WTC11 (cell line): ENCODE measurements at regions not wholly inside any gene's neighbourhood (a gene's known extent, or its start where the extent isn't known, plus 50 kb on each side); places are given as distances from the start of the nearest gene placed in this dataset.

Experiments
- ATAC-seq: fragments of 200-7000 bp; cut with Tn5 transposase; 2 replicates; pipeline ENCODE4 v1.10.0; 2021; ENCODE audit warnings: mild to moderate bottlenecking, moderate library complexity
- CTCF ChIA-PET: fragments of 300-600 bp; sonication (Branson Sonifier 250); formaldehyde crosslinking; loops from one replicate; lab custom pipeline; 2021; ENCODE audit warnings: antibody characterized with exemption; lab: Charles Lee
- POLR2A ChIA-PET: fragments of 350-600 bp; sonication (Branson Sonifier 250); formaldehyde crosslinking; loops from one replicate; lab custom pipeline; 2021; ENCODE audit warnings: antibody characterized with exemption; lab: Charles Lee
- DNase-seq: peaks from one replicate; pipeline ENCODE4 v3.0.0; 2021; ENCODE audit warnings: low spot score
- H3K27ac Mint-ChIP-seq: 2 replicates; pipeline ENCODE4 v1.8.0; 2021; ENCODE audit warnings: mixed read lengths
- H3K27me3 Mint-ChIP-seq: 2 replicates; pipeline ENCODE4 v1.8.0; 2021; ENCODE audit warnings: low read depth, mild to moderate bottlenecking, moderate library complexity, mixed read lengths
- H3K36me3 Mint-ChIP-seq: 2 replicates; pipeline ENCODE4 v1.8.0; 2021; ENCODE audit warnings: mixed read lengths
- H3K4me1 Mint-ChIP-seq: 2 replicates; pipeline ENCODE4 v1.8.0; 2022; ENCODE audit warnings: mixed read lengths
- H3K4me3 Mint-ChIP-seq: 2 replicates; pipeline ENCODE4 v1.8.0; 2021; ENCODE audit warnings: mild to moderate bottlenecking, moderate library complexity, mixed read lengths
- H3K9me3 Mint-ChIP-seq: 2 replicates; pipeline ENCODE4 v1.8.0; 2021; ENCODE audit warnings: mixed read lengths
- ESRRA ChIP-seq: sonication (generic); formaldehyde crosslinking; IDR thresholded peaks from 2 replicates; pipeline ENCODE4 v1.8.1; 2022; ENCODE audit warnings: mild to moderate bottlenecking, missing genetic modification reagents, borderline replicate concordance
- GABPB1 ChIP-seq: sonication (generic); formaldehyde crosslinking; IDR thresholded peaks from 2 replicates; pipeline ENCODE4 v1.8.1; 2023; ENCODE audit warnings: mild to moderate bottlenecking, missing genetic modification reagents
- IRF2 ChIP-seq: sonication (generic); formaldehyde crosslinking; IDR thresholded peaks from 2 replicates; pipeline ENCODE4 v1.8.0; 2022; ENCODE audit warnings: low read depth, missing genetic modification reagents, borderline replicate concordance
- KAT7 ChIP-seq: sonication (generic); formaldehyde crosslinking; IDR thresholded peaks from 2 replicates; pipeline ENCODE4 v1.8.1; 2023; ENCODE audit warnings: missing genetic modification reagents, mild to moderate bottlenecking, borderline replicate concordance
- MYBL2 ChIP-seq: sonication (generic); formaldehyde crosslinking; IDR thresholded peaks from 2 replicates; pipeline ENCODE4 v1.8.1; 2023; ENCODE audit warnings: mild to moderate bottlenecking, moderate library complexity, missing genetic modification reagents
- NFE2L1 ChIP-seq: sonication (generic); formaldehyde crosslinking; IDR thresholded peaks from 2 replicates; pipeline ENCODE4 v1.8.1; 2023; ENCODE audit warnings: missing genetic modification reagents
- NR1H2 ChIP-seq: sonication (generic); formaldehyde crosslinking; IDR thresholded peaks from 2 replicates; pipeline ENCODE4 v1.9.0; 2021; ENCODE audit warnings: mild to moderate bottlenecking, moderate library complexity, missing genetic modification reagents
- RORB ChIP-seq: fragments of 250-450 bp; sonication (Bioruptor Pico); IDR thresholded peaks from 2 replicates; pipeline ENCODE4 v1.9.0; 2021; ENCODE audit warnings: mild to moderate bottlenecking
- SMAD4 ChIP-seq: sonication (generic); formaldehyde crosslinking; IDR thresholded peaks from 2 replicates; pipeline ENCODE4 v1.8.0; 2022; ENCODE audit warnings: mild to moderate bottlenecking, missing genetic modification reagents
- SOX15 ChIP-seq: fragments of 250-450 bp; sonication (Bioruptor Pico); IDR thresholded peaks from 2 replicates; pipeline ENCODE4 v1.9.0; 2021; ENCODE audit warnings: mild to moderate bottlenecking
- TP53 ChIP-seq: sonication (generic); formaldehyde crosslinking; IDR thresholded peaks from 2 replicates; pipeline ENCODE4 v1.8.1; 2023; ENCODE audit warnings: mild to moderate bottlenecking, missing genetic modification reagents
- ZNF219 ChIP-seq: sonication (generic); formaldehyde crosslinking; IDR thresholded peaks from 2 replicates; pipeline ENCODE4 v1.8.0; 2023; ENCODE audit warnings: missing genetic modification reagents, mild to moderate bottlenecking, borderline replicate concordance
- ZNF263 ChIP-seq: sonication (generic); formaldehyde crosslinking; IDR thresholded peaks from 2 replicates; pipeline ENCODE4 v1.8.1; 2022; ENCODE audit warnings: low read depth, mild to moderate bottlenecking, moderate library complexity, missing genetic modification reagents
- ZNF317 ChIP-seq: sonication (generic); formaldehyde crosslinking; IDR thresholded peaks from 2 replicates; pipeline ENCODE4 v1.8.1; 2023; ENCODE audit warnings: low read depth, mild to moderate bottlenecking, moderate library complexity, missing genetic modification reagents, borderline replicate concordance
- ZNF396 ChIP-seq: fragments of 250-450 bp; sonication (Bioruptor Pico); IDR thresholded peaks from 2 replicates; pipeline ENCODE4 v1.8.0; 2021; ENCODE audit warnings: mild to moderate bottlenecking, moderate library complexity, borderline replicate concordance
- TF ChIP-seq, protein P1 (sequence below): sonication (generic); formaldehyde crosslinking; IDR thresholded peaks from 2 replicates; pipeline ENCODE4 v1.8.0; 2022; ENCODE audit warnings: mild to moderate bottlenecking, missing genetic modification reagents
- TF ChIP-seq, protein P2 (sequence below): sonication (generic); formaldehyde crosslinking; IDR thresholded peaks from 2 replicates; pipeline ENCODE4 v1.8.1; 2023; ENCODE audit warnings: mild to moderate bottlenecking, moderate library complexity, missing genetic modification reagents
- TF ChIP-seq, protein P3 (sequence below): fragments of 250-450 bp; sonication (Bioruptor Pico); IDR thresholded peaks from 2 replicates; pipeline ENCODE4 v1.8.0; 2021; ENCODE audit warnings: mild to moderate bottlenecking
- TF ChIP-seq, protein P4 (sequence below): sonication (generic); formaldehyde crosslinking; IDR thresholded peaks from 2 replicates; pipeline ENCODE4 v1.8.1; 2022; ENCODE audit warnings: low read depth, missing genetic modification reagents, borderline replicate concordance
- TF ChIP-seq, protein P5 (sequence below): sonication (generic); formaldehyde crosslinking; IDR thresholded peaks from 2 replicates; pipeline ENCODE4 v1.8.1; 2023; ENCODE audit warnings: mild to moderate bottlenecking, missing genetic modification reagents, moderate library complexity
- TF ChIP-seq, protein P6 (sequence below): sonication (generic); formaldehyde crosslinking; conservative IDR thresholded peaks from 2 replicates; pipeline ENCODE4 v1.8.1; 2023; ENCODE audit warnings: mild to moderate bottlenecking, low read depth, missing genetic modification reagents, moderate library complexity
- TF ChIP-seq, protein P7 (sequence below): sonication (generic); formaldehyde crosslinking; IDR thresholded peaks from 2 replicates; pipeline ENCODE4 v1.8.0; 2023; ENCODE audit warnings: missing genetic modification reagents
- TF ChIP-seq, protein P8 (sequence below): sonication (generic); formaldehyde crosslinking; IDR thresholded peaks from 2 replicates; pipeline ENCODE4 v1.8.0; 2022; ENCODE audit warnings: mild to moderate bottlenecking, missing genetic modification reagents

DNA sequence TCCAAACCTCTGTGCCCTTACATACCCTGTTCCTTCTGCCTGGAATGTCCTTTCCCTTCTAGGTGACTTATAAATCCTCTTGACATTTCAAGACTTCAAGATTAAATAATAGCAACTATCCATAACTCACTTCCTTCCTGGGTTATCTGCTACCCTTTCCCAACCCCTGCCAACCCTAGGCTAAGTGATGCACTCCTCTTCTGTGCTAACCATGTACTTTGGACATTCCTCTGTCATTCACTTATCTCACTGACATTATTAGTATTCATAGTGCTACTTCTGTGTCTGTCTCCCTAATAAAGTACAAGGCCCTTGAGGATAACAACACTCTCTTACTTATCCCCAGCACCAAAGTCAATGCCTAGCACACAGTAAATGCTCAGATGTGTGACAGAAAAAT lies 307.1 kb downstream of the ENC1 start:
- Mint-ChIP-seq H3K9me3 (no peaks in the 10 kb centered on the region), H3K27me3 (no peaks in the 10 kb centered on the region), H3K36me3 (no peaks in the 10 kb centered on the region), H3K4me1 (peaks cover 8% of the 10 kb centered on the region), H3K4me3 (no peak overlapping the region)
- ChIA-PET CTCF (no interaction called here), POLR2A (no interaction called here)
- no peak for ATAC-seq
- DNase-seq = no peak
- TF ChIP-seq, protein P1, sequence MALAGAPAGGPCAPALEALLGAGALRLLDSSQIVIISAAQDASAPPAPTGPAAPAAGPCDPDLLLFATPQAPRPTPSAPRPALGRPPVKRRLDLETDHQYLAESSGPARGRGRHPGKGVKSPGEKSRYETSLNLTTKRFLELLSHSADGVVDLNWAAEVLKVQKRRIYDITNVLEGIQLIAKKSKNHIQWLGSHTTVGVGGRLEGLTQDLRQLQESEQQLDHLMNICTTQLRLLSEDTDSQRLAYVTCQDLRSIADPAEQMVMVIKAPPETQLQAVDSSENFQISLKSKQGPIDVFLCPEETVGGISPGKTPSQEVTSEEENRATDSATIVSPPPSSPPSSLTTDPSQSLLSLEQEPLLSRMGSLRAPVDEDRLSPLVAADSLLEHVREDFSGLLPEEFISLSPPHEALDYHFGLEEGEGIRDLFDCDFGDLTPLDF (CRISPR knock-in tag) = no peak
- TF ChIP-seq ESRRA (CRISPR knock-in tag) (no peak), SMAD4 (CRISPR knock-in tag) (no peak), MYBL2 (CRISPR knock-in tag) (no peak), GABPB1 (no peak), TP53 (CRISPR knock-in tag) (no peak), RORB (CRISPR knock-in tag) (no peak)
- TF ChIP-seq, protein P2, sequence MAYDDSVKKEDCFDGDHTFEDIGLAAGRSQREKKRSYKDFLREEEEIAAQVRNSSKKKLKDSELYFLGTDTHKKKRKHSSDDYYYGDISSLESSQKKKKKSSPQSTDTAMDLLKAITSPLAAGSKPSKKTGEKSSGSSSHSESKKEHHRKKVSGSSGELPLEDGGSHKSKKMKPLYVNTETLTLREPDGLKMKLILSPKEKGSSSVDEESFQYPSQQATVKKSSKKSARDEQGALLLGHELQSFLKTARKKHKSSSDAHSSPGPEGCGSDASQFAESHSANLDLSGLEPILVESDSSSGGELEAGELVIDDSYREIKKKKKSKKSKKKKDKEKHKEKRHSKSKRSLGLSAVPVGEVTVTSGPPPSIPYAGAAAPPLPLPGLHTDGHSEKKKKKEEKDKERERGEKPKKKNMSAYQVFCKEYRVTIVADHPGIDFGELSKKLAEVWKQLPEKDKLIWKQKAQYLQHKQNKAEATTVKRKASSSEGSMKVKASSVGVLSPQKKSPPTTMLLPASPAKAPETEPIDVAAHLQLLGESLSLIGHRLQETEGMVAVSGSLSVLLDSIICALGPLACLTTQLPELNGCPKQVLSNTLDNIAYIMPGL (CRISPR knock-in tag) = no peak
- TF ChIP-seq, protein P3, sequence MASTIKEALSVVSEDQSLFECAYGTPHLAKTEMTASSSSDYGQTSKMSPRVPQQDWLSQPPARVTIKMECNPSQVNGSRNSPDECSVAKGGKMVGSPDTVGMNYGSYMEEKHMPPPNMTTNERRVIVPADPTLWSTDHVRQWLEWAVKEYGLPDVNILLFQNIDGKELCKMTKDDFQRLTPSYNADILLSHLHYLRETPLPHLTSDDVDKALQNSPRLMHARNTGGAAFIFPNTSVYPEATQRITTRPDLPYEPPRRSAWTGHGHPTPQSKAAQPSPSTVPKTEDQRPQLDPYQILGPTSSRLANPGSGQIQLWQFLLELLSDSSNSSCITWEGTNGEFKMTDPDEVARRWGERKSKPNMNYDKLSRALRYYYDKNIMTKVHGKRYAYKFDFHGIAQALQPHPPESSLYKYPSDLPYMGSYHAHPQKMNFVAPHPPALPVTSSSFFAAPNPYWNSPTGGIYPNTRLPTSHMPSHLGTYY (CRISPR knock-in tag) = no peak
- TF ChIP-seq, protein P4, sequence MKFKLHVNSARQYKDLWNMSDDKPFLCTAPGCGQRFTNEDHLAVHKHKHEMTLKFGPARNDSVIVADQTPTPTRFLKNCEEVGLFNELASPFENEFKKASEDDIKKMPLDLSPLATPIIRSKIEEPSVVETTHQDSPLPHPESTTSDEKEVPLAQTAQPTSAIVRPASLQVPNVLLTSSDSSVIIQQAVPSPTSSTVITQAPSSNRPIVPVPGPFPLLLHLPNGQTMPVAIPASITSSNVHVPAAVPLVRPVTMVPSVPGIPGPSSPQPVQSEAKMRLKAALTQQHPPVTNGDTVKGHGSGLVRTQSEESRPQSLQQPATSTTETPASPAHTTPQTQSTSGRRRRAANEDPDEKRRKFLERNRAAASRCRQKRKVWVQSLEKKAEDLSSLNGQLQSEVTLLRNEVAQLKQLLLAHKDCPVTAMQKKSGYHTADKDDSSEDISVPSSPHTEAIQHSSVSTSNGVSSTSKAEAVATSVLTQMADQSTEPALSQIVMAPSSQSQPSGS (CRISPR knock-in tag) = no peak
- TF ChIP-seq, all 79 proteins: peak for 0
- H3K27ac Mint-ChIP-seq = no peak overlapping the region

DNA sequence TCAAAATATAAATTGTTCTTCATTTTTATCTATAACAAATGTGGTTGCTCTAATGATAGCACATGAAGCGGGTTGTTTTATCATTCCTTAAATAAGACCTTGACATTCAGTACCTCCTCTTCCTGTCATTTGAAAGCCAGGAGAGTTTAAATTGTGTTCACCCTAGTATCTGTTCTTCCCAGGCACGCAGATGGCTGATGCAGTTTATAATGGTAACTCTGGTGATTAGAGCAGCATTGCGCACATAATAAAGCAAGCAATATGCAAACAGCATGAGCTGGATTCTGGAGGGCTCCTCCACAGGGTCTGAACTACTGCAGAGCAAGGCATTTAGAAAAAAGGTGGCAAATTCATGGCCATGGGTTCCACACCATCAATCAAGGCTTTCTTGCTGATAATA lies 307.8 kb downstream of the ENC1 start:
- H3K27me3 Mint-ChIP-seq = no peaks in the 10 kb centered on the region
- ATAC-seq = no peak
- H3K4me1 Mint-ChIP-seq = peaks cover 12% of the 10 kb centered on the region
- ChIA-PET CTCF (no interaction called here), POLR2A (no interaction called here)
- TF ChIP-seq, protein P5, sequence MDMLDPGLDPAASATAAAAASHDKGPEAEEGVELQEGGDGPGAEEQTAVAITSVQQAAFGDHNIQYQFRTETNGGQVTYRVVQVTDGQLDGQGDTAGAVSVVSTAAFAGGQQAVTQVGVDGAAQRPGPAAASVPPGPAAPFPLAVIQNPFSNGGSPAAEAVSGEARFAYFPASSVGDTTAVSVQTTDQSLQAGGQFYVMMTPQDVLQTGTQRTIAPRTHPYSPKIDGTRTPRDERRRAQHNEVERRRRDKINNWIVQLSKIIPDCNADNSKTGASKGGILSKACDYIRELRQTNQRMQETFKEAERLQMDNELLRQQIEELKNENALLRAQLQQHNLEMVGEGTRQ (CRISPR knock-in tag) = no peak
- TF ChIP-seq ZNF396 (CRISPR knock-in tag) (no peak), KAT7 (CRISPR knock-in tag) (no peak), GABPB1 (no peak), ZNF263 (CRISPR knock-in tag) (no peak), SOX15 (CRISPR knock-in tag) (no peak), IRF2 (no peak), ZNF219 (CRISPR knock-in tag) (no peak), ZNF317 (CRISPR knock-in tag) (no peak), ESRRA (CRISPR knock-in tag) (no peak), NR1H2 (CRISPR knock-in tag) (no peak), NFE2L1 (CRISPR knock-in tag) (no peak)
- TF ChIP-seq, protein P6, sequence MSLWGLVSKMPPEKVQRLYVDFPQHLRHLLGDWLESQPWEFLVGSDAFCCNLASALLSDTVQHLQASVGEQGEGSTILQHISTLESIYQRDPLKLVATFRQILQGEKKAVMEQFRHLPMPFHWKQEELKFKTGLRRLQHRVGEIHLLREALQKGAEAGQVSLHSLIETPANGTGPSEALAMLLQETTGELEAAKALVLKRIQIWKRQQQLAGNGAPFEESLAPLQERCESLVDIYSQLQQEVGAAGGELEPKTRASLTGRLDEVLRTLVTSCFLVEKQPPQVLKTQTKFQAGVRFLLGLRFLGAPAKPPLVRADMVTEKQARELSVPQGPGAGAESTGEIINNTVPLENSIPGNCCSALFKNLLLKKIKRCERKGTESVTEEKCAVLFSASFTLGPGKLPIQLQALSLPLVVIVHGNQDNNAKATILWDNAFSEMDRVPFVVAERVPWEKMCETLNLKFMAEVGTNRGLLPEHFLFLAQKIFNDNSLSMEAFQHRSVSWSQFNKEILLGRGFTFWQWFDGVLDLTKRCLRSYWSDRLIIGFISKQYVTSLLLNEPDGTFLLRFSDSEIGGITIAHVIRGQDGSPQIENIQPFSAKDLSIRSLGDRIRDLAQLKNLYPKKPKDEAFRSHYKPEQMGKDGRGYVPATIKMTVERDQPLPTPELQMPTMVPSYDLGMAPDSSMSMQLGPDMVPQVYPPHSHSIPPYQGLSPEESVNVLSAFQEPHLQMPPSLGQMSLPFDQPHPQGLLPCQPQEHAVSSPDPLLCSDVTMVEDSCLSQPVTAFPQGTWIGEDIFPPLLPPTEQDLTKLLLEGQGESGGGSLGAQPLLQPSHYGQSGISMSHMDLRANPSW (CRISPR knock-in tag) = no peak
- TF ChIP-seq, protein P7, sequence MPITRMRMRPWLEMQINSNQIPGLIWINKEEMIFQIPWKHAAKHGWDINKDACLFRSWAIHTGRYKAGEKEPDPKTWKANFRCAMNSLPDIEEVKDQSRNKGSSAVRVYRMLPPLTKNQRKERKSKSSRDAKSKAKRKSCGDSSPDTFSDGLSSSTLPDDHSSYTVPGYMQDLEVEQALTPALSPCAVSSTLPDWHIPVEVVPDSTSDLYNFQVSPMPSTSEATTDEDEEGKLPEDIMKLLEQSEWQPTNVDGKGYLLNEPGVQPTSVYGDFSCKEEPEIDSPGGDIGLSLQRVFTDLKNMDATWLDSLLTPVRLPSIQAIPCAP (CRISPR knock-in tag) = no peak
- TF ChIP-seq, protein P8, sequence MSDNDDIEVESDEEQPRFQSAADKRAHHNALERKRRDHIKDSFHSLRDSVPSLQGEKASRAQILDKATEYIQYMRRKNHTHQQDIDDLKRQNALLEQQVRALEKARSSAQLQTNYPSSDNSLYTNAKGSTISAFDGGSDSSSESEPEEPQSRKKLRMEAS (CRISPR knock-in tag) = no peak
- no peaks in the 10 kb centered on the region for H3K9me3 Mint-ChIP-seq
- no peak for DNase-seq
- no peak overlapping the region for H3K27ac Mint-ChIP-seq
- H3K36me3 Mint-ChIP-seq = no peaks in the 10 kb centered on the region
- H3K4me3 Mint-ChIP-seq = no peak overlapping the region
